ENCODE measurements at regions not wholly inside any gene's neighbourhood (a gene's known extent, or its start where the extent isn't known, plus 50 kb on each side); places are given as distances from the start of the nearest gene placed in this dataset.
A peak's percentile ranks its signal among the peaks of the same experiment; 100 is the strongest.

GRCh38 chr6:97443408-97444080, 160.5 kb upstream of the MMS22L start:
- DNase-seq (ENCODE audit: low read depth in 1 of 2, low spot score in 2 of 2) (no peak), FAIRE-seq (peak; percentile 7)
- Histone ChIP-seq H3K23me2 (ENCODE audit: low read depth, low read length) (no peaks in the 10 kb centered on the region), H3K4me2 (ENCODE audit: insufficient read depth in 1 of 2, low read depth in 2 of 2, low read length in 2 of 2) (peak overlapping the region in 1 of 2 experiments; percentile 26; a peak in 1 of 4 replicates), H4K91ac (replicated peaks; ENCODE audit: insufficient read length, low read length) (no peak overlapping the region), H4K8ac (ENCODE audit: extremely low read depth, insufficient read depth, low read length) (no peak overlapping the region), H3K4ac (replicated peaks; ENCODE audit: insufficient read length, low read depth, low read length) (no peak overlapping the region), H4K5ac (ENCODE audit: insufficient read length, low read depth, low read length) (no peak overlapping the region), H3K56ac (replicated peaks; ENCODE audit: insufficient read length, low read depth, low read length) (no peak overlapping the region), H3K27me3 (replicated peaks in 1 of 4; ENCODE audit: control insufficient read depth in 3 of 4, extremely low read depth in 1 of 4, insufficient read depth in 3 of 4, low read length in 3 of 4) (no peaks in the 10 kb centered on the region), H3K9ac (replicated peaks in 1 of 4; ENCODE audit: extremely low read depth in 1 of 4, low read depth in 3 of 4, low read length in 3 of 4) (no peak overlapping the region), H2BK120ac (replicated peaks; ENCODE audit: low read depth, low read length) (no peak overlapping the region), H2AFZ (ENCODE audit: low read length) (no peak overlapping the region), H3K79me2 (ENCODE audit: control insufficient read depth in 1 of 2, insufficient read depth in 2 of 2, low read length in 2 of 2) (no peaks in the 10 kb centered on the region), H2BK15ac (ENCODE audit: low read length) (no peak overlapping the region), H3K4me3 (ENCODE audit: extremely low read depth in 1 of 4, insufficient read depth in 2 of 4, low read depth in 3 of 4, low read length in 4 of 4) (no peak overlapping the region), H3K23ac (ENCODE audit: insufficient read length) (no peak overlapping the region), H3K4me1 (replicated peaks in 1 of 4; ENCODE audit: control insufficient read depth in 3 of 4, insufficient read depth in 4 of 4, low read length in 3 of 4) (no peaks in the 10 kb centered on the region; a peak in 2 of 7 replicates), H2BK20ac (ENCODE audit: low read length) (no peak overlapping the region), H3K18ac (ENCODE audit: extremely low read depth, low read length) (no peak overlapping the region), H2AK5ac (ENCODE audit: low read depth, low read length) (no peak overlapping the region), H4K20me1 (replicated peaks in 1 of 2; ENCODE audit: control insufficient read depth in 1 of 2, insufficient read depth in 2 of 2, low read length in 2 of 2) (no peaks in the 10 kb centered on the region), H3K14ac (ENCODE audit: insufficient read length) (no peak overlapping the region), H3K27ac (ENCODE audit: low read depth, low read length) (no peak overlapping the region), H3K79me1 (ENCODE audit: low read depth, low read length) (no peaks in the 10 kb centered on the region), H2BK5ac (ENCODE audit: low read depth, low read length) (no peak overlapping the region), H3K36me3 (ENCODE audit: control insufficient read depth in 2 of 4, insufficient read depth in 4 of 4, low read length in 3 of 4) (no peaks in the 10 kb centered on the region), H2BK12ac (ENCODE audit: low read depth, low read length) (no peak overlapping the region), H3K9me3 (ENCODE audit: insufficient read depth in 2 of 2, low read depth in 1 of 2, low read length in 1 of 2) (no peaks in the 10 kb centered on the region; a peak in 1 of 4 replicates)
- ChIA-PET CTCF (ENCODE audit: partially characterized antibody) (interaction anchor here (0.7 to 1.2 kb wide), 2 partner anchors 8 to 9 kb away, joined by 3 to 4 read pairs; no protein-coding TSS in a partner anchor), POLR2A (ENCODE audit: partially characterized antibody) (no interaction called here)
- 41% methylated on average over 5 of the region's 5 CpGs; no CpG with 5 or more reads in 1 of the 2 experiments for WGBS, 2 experiments (ENCODE audit: extremely low coverage in 1 of 2, insufficient coverage in 1 of 2, insufficient read length in 1 of 2, insufficient replicate concordance in 2 of 2, low coverage in 1 of 2, low lambda C conversion rate in 2 of 2, missing lambda C conversion rate in 1 of 2)
- TF ChIP-seq KDM4A (IDR thresholded peaks at IDR 0.05; ENCODE audit: low read depth, low read length, severe bottlenecking) (no peak), SRF (IDR thresholded peaks at IDR 0.05; ENCODE audit: low read depth, low read length) (no peak), CBX5 (IDR thresholded peaks at IDR 0.05; ENCODE audit: low read depth, low read length) (no peak), RFX5 (IDR thresholded peaks at IDR 0.05; ENCODE audit: borderline replicate concordance, low read depth, low read length) (no peak), CTCF (IDR thresholded peaks at IDR 0.05; ENCODE audit: control extremely low read depth in 1 of 3, insufficient read depth in 1 of 3, low read depth in 1 of 3, low read length in 3 of 3) (no peak)
